HG02763 (cell line): ENCODE measurements at regions not wholly inside any gene's neighbourhood (a gene's known extent, or its start where the extent isn't known, plus 50 kb on each side); places are given as distances from the start of the nearest gene placed in this dataset.

Source experiments
- ATAC-seq: cut with Tn5 transposase; IDR thresholded peaks from one replicate; pipeline ENCODE4 v1.9.1; 2021; ENCODE audit warnings: mild to moderate bottlenecking, moderate library complexity; ENCODE audit not compliant: unreplicated experiment

DNA sequence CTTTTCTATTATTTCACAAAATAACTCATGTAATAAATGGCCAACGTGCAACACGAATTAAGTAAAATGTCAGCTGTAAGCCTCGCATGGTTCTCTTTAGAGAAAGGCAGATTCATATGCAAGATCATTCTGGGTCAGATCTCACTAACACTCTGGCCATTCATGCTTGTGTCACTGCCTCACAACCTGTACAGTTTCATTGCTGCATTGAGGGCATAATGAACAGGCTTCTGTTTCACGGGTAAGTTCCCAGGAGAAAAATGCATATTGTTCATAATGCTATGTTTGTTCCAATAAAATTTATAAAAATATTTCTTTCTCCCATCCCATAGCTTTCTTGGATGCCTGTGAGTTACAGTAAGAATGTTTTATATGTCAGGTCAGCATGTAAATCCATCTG is 734.0 kb upstream of the ANKRD30A start:
- no peak for ATAC-seq

DNA sequence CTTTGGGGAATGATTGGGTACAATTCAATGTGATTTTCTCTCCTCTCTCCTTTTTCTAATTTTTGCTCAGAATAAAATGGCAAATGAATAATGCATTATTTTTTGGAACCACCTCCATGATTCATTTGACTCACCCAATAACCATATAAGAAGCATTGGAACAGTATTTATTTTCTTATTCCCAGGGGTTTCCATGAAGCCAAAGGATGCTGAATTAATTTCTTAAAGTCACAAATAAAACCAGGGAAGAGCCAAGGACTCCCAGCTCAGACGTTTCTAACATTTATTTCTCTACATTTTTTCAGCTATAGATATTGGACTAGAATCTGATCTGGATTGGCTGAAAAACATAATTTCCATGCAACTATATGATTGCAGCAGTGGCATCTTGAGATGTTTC is 735.2 kb upstream of the ANKRD30A start:
- no peak for ATAC-seq

DNA sequence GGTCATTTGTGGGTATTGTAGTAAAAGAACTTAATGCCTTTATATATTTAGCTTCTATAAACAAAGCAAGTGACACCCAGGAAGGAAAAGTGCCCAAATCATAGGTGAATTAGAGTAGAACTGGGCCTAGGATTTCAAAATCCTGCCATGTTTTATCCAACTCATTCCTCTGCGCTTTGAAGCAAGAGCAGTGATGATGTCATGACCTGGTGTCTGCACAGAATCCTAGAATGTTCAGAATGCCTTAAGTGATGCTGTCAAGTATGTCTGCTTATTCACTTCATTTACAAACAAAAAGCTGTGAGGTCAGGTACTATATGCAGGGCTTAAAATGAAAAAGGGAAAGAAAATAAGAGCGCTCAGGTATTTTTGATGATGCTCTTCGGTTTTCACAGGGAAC is 737.2 kb upstream of the ANKRD30A start:
- no peak for ATAC-seq

DNA sequence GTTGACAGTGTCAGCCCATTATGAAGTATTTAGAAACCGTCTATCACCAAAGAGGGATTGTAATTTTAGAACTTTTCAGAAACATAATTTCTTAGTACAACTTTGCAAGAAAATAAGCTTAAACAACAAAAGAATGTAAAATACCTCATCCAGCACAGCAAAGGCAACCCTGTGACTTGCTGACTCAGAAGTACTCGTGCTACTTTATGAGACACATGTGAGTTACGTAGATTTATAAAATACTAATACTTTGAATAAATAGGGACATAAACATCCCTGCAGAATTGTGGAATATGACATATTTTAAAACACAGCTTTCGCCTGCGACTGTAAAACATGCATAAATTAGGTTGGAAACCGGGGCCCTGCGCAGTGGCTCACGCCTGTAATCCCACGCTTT is 739.7 kb upstream of the ANKRD30A start:
- ATAC-seq: no peak

DNA sequence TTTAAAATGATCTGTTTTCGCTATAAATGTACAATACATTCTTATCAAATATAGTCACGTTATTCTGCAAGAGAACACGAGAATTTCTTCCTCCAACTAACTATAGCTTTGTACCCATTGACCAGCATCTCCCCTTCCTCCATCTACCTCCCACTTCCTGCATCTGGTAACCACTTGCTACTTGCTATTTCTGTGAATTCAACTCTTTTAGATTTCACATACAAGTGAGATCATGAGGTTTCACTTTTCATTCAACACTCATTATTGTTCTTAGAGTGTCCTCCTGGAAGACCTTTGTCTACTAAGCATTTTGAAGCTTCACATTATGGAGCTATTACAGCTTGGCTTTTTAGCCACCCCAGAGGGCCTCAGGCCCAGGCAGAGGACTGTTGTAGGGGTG is 741.3 kb upstream of the FZD8 start:
- ATAC-seq: no peak

DNA sequence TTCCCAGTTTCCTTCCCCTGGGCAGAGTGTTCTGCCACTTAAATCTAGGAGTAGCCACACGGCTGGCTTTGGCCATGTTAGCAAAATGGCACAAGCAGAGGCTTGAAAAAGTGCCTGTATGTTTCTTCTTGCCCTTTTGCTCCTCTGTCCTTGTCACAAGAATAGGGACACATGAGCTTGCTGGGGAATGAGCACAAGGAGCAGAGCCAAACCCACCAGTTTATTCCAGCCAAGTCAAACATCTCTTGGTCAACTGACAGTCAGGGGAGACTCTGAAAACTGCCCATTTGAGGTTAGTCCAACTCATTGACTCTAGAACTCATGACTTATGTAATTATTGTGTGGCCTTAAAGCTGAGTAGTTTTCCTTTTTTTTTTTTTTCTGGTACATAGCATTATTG is 739.7 kb upstream of the FZD8 start:
- no peak for ATAC-seq

DNA sequence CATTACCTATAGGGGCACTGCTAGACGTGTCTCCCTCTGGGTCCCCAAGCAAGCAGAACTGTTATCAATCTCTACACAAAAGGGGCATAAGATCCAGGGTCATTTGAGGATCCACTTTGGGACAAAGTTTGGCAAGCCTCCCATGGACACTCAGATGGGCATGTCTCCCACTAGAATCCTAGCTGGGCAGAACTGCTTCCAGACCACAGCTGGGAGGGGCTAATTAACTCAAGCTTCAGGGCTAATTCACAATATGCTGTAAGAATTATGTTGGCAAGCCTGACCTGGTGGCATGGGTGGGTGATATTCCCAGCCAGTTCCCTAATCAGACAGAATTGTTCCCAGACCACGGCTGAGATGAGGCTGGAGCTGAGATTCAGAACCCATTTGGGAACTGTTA is 738.4 kb upstream of the FZD8 start:
- no peak for ATAC-seq

DNA sequence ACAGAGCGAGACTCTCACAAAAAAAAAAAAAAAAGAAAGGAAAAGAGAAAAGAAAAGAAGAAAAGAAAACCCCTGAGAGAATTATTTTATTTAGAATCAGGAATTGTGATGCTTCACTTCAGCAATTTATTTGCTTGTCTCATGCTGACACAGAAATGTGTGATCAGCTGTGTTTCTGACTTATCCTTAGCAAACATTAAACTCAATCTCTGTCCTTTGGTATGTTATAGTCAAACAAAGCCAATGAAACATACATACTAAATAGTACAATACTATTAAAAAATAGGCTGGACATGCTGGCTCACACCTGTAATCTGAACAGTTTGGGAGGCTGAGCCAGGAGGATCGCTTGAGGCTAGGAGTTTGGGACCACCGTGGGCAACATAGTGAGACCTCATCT is 733.0 kb upstream of the FZD8 start:
- ATAC-seq: no peak

DNA sequence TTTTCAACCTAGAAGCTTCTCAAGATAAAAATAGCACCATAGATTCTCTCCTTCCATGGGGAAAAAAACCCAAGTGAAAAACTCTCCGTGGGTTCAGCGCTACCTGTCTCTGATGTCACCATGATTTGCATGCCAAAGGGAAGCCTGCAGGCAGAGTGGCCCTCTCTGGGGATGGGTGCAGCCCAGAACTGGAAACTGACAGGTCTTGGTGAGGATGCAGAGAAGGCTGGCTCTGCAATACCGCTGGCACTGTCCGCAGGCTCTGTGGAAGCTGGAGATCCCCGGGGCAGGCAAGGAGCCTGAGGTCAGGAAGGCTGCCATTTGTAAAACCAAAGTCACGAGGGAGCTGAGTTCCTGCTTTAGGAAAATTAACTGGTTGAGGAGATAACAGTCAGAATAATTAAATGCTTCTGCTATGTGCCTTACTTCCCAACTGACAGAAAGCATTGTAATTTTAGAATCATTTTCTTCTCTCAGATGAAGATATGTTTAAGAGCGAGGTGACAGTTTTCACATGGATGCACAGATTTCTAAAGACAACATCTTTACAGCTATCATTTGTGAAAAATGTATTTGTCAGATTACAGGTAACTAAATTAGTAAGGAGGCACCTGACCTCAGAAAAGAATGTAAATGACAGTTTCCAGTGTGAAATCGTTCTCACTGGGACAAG is 731.5 kb upstream of the FZD8 start:
- no peak for ATAC-seq

DNA sequence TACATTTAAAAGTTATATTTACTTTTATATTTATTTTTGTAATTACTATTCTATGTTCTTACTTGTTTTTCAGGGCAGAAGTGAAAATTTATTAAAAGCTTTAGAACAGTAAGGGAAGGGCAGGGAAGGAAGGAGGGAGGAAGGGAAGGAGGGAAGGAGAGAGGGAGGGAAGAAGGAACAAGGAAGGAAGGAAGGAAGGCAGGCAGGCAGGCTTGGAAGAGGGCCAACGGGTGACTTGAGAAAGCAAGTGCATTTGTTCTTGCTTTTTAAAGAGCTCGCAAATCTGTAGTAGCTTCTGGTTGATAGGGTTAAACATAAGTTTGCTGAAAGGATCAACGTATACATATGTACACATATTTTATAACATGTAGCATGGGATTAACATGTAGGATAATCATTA is 725.3 kb upstream of the FZD8 start:
- ATAC-seq: no peak

DNA sequence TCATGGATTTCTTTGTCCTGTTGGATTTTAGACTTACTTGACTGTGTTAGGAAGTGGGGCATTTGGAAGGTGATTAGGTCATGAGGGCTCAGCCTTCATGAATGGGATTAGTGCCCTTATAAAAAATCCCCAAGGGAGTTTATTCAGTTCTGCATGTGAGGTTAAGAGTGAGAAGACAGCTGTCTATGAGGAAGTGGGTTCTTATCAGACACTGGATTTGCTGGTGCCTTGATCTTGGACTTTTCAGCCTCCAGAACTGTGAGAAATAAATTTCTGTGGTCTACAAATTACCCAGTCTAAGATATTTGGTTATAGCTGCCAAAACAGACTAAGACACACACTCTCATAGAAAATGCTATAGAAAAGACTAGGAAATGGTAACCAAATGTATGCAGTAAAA is 724.7 kb upstream of the FZD8 start:
- no peak for ATAC-seq

DNA sequence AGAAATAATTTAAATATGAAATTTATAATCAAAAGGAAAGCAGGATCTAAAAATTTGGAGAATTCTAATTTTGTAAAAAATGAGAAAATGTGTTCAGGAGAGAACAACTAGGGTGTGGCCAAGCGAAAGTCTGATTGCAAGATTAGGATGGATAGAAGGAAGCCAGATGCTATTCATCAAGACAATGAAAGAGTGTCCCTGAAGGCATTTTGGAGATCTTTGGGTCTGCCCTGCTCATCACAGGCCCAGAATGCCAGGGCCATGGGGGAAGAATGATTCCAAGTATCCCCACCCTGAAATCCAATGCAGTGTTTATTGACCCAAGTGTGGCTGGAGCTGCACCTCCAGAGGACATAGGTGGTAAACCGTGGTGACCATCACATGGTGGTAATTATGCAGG is 724.0 kb upstream of the FZD8 start:
- no peak for ATAC-seq

DNA sequence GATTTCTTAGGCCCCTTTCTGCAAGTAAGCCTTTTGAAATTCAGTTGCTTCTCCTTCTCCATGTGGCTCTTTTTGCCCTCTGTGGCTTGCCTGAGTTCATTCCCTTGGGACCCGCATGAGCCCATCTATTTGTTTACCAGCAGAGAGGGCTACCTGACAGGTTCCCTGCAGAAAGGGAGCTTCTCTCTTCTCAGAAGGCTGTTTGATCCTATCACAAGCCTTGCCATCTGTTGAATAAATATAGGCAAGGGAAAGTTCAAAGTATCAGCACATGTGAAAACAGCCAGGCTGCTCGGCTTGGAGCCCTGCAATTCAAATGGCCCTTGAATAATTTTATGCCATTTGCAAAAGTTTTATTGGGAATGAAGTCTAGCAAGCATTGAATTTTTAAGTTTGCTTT is 720.2 kb upstream of the FZD8 start:
- no peak for ATAC-seq

DNA sequence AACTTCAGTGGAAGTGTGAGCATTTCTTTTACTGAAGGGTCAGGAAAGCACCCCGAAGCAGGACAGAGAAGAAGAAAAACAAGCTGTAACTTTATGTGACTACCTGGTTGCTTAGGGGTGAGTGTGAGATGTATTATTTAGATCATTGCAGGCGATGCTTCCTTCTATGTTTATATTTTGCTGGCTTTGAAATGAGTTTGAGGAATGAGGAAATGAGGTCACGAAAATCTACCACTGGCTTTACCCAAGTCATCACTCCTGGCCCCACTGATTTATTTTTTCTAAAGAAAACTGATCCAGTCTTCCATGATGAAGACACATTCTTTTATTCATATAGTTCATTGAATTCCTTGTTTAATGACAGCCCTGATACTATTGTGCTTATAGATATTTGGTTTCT is 716.6 kb upstream of the FZD8 start:
- no peak for ATAC-seq

DNA sequence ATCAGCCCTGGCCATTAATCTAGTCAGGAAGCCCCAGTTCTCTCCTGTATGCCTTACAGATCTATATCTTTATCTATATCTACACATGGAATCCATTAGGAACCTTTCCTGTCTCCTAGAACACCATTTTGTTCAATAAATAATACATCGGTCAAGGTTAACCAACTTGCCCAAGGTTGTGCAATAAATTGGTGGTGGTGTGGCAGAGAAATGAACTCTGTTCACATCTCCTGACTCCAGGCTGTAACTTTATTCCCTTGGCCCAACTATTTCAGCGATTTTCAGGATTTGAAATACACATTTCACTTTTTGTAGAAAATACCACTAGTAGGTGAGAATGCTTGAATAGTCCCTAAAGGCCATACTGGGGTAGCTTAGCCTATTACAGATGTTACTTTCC is 712.5 kb upstream of the FZD8 start:
- ATAC-seq: no peak

DNA sequence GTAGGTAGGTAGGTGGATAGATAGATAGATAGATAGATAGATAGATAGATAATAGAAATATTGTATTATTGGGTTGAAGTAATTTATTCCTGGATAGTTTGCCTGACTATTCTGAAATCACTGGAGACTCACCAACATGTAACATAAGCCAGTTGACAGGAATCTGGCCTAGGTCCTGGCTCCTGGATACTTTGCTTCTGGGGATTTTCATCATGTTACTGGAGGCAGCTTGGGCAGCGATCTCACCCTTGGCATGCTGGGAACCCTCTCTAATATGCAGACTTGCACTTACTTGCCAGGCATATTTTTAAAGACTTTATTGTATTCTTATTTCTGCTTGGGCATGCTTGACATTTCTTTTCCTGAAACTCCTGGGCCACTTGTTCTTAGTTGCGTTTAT is 709.1 kb upstream of the FZD8 start:
- no peak for ATAC-seq

DNA sequence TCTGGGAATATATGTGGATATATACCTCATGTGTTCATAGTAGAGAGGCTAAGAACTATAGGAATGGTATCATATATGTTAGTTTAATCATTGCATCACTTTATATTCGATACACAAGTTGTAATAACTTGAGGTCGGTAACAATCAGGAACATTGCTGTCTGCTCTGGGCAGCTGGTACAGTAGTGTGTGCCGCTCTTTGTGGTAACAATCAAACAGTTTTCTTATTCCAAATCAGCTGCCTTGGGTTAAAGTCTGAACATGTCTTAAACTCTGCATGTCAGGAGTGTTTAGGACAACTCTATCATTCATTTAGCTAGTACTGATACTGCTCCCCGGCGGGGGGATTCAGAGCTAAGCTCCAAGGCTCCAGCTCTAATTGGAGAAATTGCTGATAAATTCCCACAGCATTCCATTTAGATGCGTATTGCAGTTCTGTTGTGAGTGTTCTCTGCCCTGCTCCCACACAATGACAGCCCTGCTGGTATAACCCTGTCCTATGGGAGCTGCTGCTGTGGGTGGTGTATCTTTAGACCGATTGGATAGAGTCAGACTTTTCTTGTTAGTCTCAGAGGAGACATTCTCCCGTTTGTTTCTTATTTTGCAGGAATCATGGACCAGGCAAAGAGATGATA is 707.5 kb upstream of the FZD8 start:
- no peak for ATAC-seq

DNA sequence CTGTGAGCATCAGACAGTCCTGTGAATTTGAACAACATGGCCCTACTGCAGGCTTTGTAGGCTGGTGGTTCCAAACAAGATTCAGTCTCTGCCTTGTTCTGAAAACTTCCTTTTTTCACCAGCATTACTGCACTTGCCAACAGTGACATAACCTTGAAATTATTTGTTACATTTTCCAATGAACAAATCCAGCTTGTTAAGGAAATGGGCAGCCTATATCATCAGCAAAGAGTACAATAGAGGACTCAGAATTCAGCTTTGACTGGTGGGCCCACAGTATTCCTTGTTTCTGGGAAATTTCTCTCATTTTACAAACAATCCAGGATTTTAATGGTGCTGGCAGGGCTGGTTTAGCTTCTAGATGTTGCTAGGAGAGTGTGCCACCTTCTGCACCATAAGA is 703.7 kb upstream of the FZD8 start:
- ATAC-seq: no peak

DNA sequence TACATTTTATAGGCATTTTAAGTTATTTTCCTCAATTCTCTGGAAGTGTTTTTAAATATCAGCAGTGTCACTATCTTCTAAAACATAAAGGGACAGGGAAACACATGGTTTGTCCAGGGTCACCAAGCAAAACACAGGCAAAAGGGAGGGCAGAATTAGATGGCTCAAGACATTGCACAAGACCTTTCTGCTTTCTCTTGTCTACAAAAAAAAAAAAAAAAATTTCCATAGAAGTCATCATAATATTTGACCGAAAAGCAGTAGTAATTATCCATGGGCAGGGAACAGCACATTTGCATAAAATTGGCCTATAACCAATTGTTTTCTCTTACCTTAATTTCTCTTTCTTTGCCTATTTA is 703.1 kb upstream of the FZD8 start:
- ATAC-seq: no peak

DNA sequence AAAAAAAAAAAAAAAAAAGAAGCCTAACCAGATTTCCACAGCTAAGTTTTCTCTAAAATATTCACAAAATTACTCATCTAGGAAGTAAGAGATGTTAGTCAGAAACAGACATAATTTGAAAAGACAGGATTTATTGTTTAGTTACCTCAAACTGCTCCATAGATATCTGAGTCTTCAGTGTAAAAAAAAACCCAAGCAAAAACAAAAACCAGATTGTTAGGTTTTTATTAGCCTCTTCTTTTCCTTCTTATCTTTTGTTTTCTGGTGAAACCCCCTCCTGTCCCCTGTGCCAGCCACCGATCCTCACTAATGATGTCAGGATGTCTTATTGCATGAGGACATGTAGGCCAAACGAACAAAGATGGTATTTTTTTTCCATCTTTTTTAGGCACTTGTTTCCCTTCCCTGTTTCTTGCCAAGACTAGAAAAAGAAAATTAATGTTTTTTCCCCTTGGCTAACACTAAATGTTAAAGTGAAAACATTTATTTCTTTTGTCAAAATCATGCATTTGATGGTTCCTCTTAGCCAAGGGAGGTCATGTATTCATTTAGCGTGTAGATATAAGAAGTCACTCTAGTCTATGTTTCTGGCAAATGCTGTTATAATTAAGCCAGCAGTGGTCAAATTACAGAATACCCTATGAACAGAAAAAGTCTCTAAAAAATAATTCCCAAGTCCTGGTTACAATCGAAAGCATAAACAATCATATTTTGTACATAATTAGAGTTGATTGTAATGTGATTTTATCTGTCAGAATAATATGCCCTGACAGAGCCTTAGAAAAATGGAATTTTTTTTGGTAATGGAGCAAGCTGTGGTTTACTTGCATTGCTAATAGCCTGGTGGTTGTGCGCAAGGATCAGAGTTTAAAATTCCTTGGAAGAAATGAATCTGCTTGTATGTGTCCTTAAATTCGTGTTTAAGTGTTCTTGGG is 702.4 kb upstream of the FZD8 start:
- ATAC-seq: no peak

DNA sequence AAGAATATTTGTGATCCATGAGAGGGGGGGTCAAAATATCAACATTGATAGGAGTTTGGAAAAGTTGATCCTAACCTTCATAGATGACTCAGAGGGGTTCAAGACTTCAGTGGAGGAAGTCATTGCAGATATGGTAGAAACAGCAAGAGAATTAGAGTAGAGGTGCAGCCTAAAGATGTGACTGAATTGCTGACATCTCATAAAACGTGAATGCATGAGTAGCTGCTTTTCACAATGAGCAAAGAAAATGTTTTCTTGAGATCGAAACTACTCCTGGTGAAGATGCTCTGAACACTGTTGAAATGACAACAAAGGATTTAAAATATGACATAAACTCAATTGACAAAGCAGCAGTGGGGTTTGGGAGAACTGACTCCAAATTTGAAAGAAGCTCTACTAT is 700.7 kb upstream of the FZD8 start:
- ATAC-seq: no peak

DNA sequence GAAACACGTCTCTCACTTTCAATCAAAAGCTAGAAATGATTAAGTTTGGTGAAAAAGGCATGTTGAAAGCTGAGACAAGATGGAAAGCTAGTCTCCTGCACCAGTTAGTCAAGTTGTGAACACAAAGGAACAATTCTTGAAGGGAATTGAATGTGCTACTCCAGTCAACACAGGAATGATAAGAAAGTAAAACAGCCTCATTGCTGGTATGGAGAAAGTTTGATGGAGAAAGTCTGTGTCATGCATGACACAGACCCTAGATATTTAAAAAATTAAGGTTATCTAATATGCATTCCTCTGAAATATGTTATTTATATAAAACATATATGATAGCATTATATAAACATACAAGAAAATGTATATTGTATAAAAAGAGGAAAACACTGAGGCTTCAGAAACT is 699.4 kb upstream of the FZD8 start:
- no peak for ATAC-seq
